ENCODE measurements at regions not wholly inside any gene's neighbourhood (a gene's known extent, or its start where the extent isn't known, plus 50 kb on each side); places are given as distances from the start of the nearest gene placed in this dataset.
A peak's percentile ranks its signal among the peaks of the same experiment; 100 is the strongest.

- no peaks in the 10 kb centered on the region for H3K36me3 ChIP-seq (ENCODE audit: control insufficient read depth in 1 of 2, insufficient read depth in 2 of 2, low read depth in 1 of 2, low read length in 2 of 2)
- peaks cover 2% of the 10 kb centered on the region for H3K4me1 ChIP-seq (ENCODE audit: control insufficient read depth, insufficient read depth, low read depth, low read length)
- H3K14ac ChIP-seq (ENCODE audit: low read length in 2 of 2): no peak overlapping the region
- no peak overlapping the region for H4K91ac ChIP-seq (ENCODE audit: low read length)
- no peak overlapping the region for H3K27ac ChIP-seq (ENCODE audit: low read length, poor library complexity, severe bottlenecking)
- H3K4me2 ChIP-seq (ENCODE audit: low read length, poor library complexity, severe bottlenecking): no peak overlapping the region
- no peak overlapping the region for H4K8ac ChIP-seq (ENCODE audit: low read length)
- H3K27me3 ChIP-seq (ENCODE audit: control insufficient read depth in 1 of 2, insufficient read depth in 1 of 2, low read length in 2 of 2): no peaks in the 10 kb centered on the region
- no peak overlapping the region for H2BK12ac ChIP-seq (ENCODE audit: low read length in 2 of 2)
- no peak overlapping the region for H2BK120ac ChIP-seq (ENCODE audit: low read depth, low read length)
- no peak overlapping the region for H3K9ac ChIP-seq (ENCODE audit: low read length)
- no peaks in the 10 kb centered on the region for H3K79me1 ChIP-seq (replicated peaks; ENCODE audit: low read length, poor library complexity, severe bottlenecking)
- no peak overlapping the region for H3K18ac ChIP-seq (ENCODE audit: low read depth in 1 of 2, low read length in 2 of 2)
- H2BK15ac ChIP-seq (ENCODE audit: low read depth, poor library complexity, severe bottlenecking): no peak overlapping the region
- no peaks in the 10 kb centered on the region for H3K9me3 ChIP-seq (ENCODE audit: control insufficient read depth, low read length)
- no peak overlapping the region for H3K4me3 ChIP-seq (ENCODE audit: insufficient read depth in 1 of 2, low read depth in 1 of 2, low read length in 2 of 2)
- 94% methylated on average over 11 of the region's 11 CpGs for WGBS
- no peak for DNase-seq
- no peak overlapping the region for H3K23ac ChIP-seq (ENCODE audit: low read length in 2 of 2)
- H2AK5ac ChIP-seq (ENCODE audit: low read length, severe bottlenecking): no peak overlapping the region
- no peak overlapping the region for H2AFZ ChIP-seq (ENCODE audit: low read depth, low read length)
- no peak overlapping the region for H2BK5ac ChIP-seq (ENCODE audit: low read depth, low read length, poor library complexity, severe bottlenecking)
- H3K4ac ChIP-seq (ENCODE audit: low read depth in 1 of 2, low read length in 2 of 2): no peak overlapping the region
Measured at GRCh38 chr2:221334481-221335218, 237.5 kb downstream of the EPHA4 start.

DNA sequence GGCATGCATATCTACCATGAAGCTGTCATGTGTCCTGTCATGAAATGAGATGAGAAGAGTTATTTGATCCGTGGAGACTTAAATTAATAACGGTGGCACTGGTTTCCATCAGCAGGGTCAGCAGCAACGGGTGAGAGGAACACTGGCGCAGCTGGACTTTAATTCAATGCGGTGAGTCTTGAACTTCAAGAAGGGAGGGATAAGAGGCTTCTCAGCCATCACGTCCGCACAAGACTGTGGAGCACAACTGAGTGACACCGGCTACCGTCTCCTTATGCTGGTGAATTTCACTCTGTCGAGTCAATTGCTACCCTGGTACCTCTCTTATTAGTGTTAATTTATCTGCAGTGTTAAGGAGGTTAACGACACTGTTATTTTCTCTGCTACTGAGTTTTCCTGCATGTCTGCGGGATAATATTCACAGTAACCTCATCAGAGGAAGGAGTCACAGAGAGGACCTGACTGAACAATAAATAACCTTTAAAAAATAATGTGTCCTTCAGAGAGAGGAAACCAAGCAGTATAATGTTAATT is 236.8 kb downstream of the EPHA4 start:
- H2BK5ac ChIP-seq (ENCODE audit: low read depth, low read length, poor library complexity, severe bottlenecking): no peak overlapping the region
- no peaks in the 10 kb centered on the region for H3K36me3 ChIP-seq (ENCODE audit: control insufficient read depth in 1 of 2, insufficient read depth in 2 of 2, low read depth in 1 of 2, low read length in 2 of 2)
- H3K79me1 ChIP-seq (replicated peaks; ENCODE audit: low read length, poor library complexity, severe bottlenecking): no peaks in the 10 kb centered on the region

DNA sequence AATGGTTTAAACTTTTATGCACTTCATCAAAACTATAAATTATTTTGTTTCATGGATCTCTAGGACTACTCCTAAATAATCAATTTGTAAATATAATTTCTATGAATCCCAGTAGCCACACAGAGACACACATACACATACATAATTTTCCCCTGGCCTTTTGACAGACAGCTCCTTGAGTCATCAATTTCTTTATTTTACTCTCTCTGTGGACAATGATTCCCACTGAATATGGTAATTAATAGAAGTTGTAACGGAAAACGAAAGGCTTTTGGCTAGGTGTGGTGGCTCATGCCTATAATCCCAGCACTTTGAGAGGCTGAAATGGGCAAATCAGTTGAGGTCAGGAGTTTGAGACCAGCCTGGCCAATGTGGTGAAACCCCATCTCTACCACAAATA is 235.1 kb downstream of the EPHA4 start:
- Histone ChIP-seq H3K14ac (ENCODE audit: low read length in 2 of 2) (no peak overlapping the region), H2BK15ac (ENCODE audit: low read depth, poor library complexity, severe bottlenecking) (no peak overlapping the region), H3K27me3 (ENCODE audit: control insufficient read depth in 1 of 2, insufficient read depth in 1 of 2, low read length in 2 of 2) (no peaks in the 10 kb centered on the region), H3K4me2 (ENCODE audit: low read length, poor library complexity, severe bottlenecking) (no peak overlapping the region), H2AK5ac (ENCODE audit: low read length, severe bottlenecking) (no peak overlapping the region), H3K27ac (ENCODE audit: low read length, poor library complexity, severe bottlenecking) (no peak overlapping the region), H3K18ac (ENCODE audit: low read depth in 1 of 2, low read length in 2 of 2) (no peak overlapping the region), H3K9me3 (ENCODE audit: control insufficient read depth, low read length) (no peaks in the 10 kb centered on the region), H2BK12ac (ENCODE audit: low read length in 2 of 2) (no peak overlapping the region), H4K91ac (ENCODE audit: low read length) (no peak overlapping the region), H3K36me3 (ENCODE audit: control insufficient read depth in 1 of 2, insufficient read depth in 2 of 2, low read depth in 1 of 2, low read length in 2 of 2) (no peaks in the 10 kb centered on the region), H3K4me3 (ENCODE audit: insufficient read depth in 1 of 2, low read depth in 1 of 2, low read length in 2 of 2) (no peak overlapping the region), H3K9ac (ENCODE audit: low read length) (no peak overlapping the region), H2BK120ac (ENCODE audit: low read depth, low read length) (no peak overlapping the region), H3K4me1 (ENCODE audit: control insufficient read depth, insufficient read depth, low read depth, low read length) (peaks cover 2% of the 10 kb centered on the region), H2BK5ac (ENCODE audit: low read depth, low read length, poor library complexity, severe bottlenecking) (no peak overlapping the region), H3K4ac (ENCODE audit: low read depth in 1 of 2, low read length in 2 of 2) (no peak overlapping the region), H4K8ac (ENCODE audit: low read length) (no peak overlapping the region), H3K79me1 (replicated peaks; ENCODE audit: low read length, poor library complexity, severe bottlenecking) (no peaks in the 10 kb centered on the region), H3K23ac (ENCODE audit: low read length in 2 of 2) (no peak overlapping the region), H2AFZ (ENCODE audit: low read depth, low read length) (no peak overlapping the region)
- DNase-seq: no peak
- WGBS: 86% methylated on average over 2 of the region's 2 CpGs

More for the DNA sequence above, 236.8 kb downstream of the EPHA4 start:
- Histone ChIP-seq H2BK12ac (ENCODE audit: low read length in 2 of 2) (no peak overlapping the region), H2BK120ac (ENCODE audit: low read depth, low read length) (no peak overlapping the region), H2AFZ (ENCODE audit: low read depth, low read length) (no peak overlapping the region), H3K27ac (ENCODE audit: low read length, poor library complexity, severe bottlenecking) (no peak overlapping the region), H3K9ac (ENCODE audit: low read length) (no peak overlapping the region), H3K18ac (ENCODE audit: low read depth in 1 of 2, low read length in 2 of 2) (no peak overlapping the region), H3K23ac (ENCODE audit: low read length in 2 of 2) (no peak overlapping the region), H3K9me3 (ENCODE audit: control insufficient read depth, low read length) (no peaks in the 10 kb centered on the region), H3K27me3 (ENCODE audit: control insufficient read depth in 1 of 2, insufficient read depth in 1 of 2, low read length in 2 of 2) (no peaks in the 10 kb centered on the region), H4K91ac (ENCODE audit: low read length) (no peak overlapping the region), H3K14ac (ENCODE audit: low read length in 2 of 2) (no peak overlapping the region), H2BK15ac (ENCODE audit: low read depth, poor library complexity, severe bottlenecking) (no peak overlapping the region), H3K4ac (ENCODE audit: low read depth in 1 of 2, low read length in 2 of 2) (no peak overlapping the region), H3K4me2 (ENCODE audit: low read length, poor library complexity, severe bottlenecking) (no peak overlapping the region), H3K4me3 (ENCODE audit: insufficient read depth in 1 of 2, low read depth in 1 of 2, low read length in 2 of 2) (no peak overlapping the region), H2AK5ac (ENCODE audit: low read length, severe bottlenecking) (no peak overlapping the region), H4K8ac (ENCODE audit: low read length) (no peak overlapping the region), H3K4me1 (ENCODE audit: control insufficient read depth, insufficient read depth, low read depth, low read length) (peaks cover 2% of the 10 kb centered on the region)
- 87% methylated on average over 12 of the region's 12 CpGs for WGBS
- no peak for DNase-seq

GRCh38 chr2:221337957-221338685 is 234.0 kb downstream of the EPHA4 start:
- Histone ChIP-seq H2AK5ac (ENCODE audit: low read length, severe bottlenecking) (peak overlapping the region; percentile 9), H4K91ac (ENCODE audit: low read length) (no peak overlapping the region), H2BK12ac (ENCODE audit: low read length in 2 of 2) (no peak overlapping the region), H2AFZ (ENCODE audit: low read depth, low read length) (no peak overlapping the region), H2BK120ac (ENCODE audit: low read depth, low read length) (no peak overlapping the region), H3K9me3 (ENCODE audit: control insufficient read depth, low read length) (no peaks in the 10 kb centered on the region), H3K36me3 (ENCODE audit: control insufficient read depth in 1 of 2, insufficient read depth in 2 of 2, low read depth in 1 of 2, low read length in 2 of 2) (no peaks in the 10 kb centered on the region), H4K8ac (ENCODE audit: low read length) (no peak overlapping the region), H3K23ac (ENCODE audit: low read length in 2 of 2) (no peak overlapping the region), H3K27me3 (ENCODE audit: control insufficient read depth in 1 of 2, insufficient read depth in 1 of 2, low read length in 2 of 2) (no peaks in the 10 kb centered on the region), H3K79me1 (replicated peaks; ENCODE audit: low read length, poor library complexity, severe bottlenecking) (no peaks in the 10 kb centered on the region), H3K27ac (ENCODE audit: low read length, poor library complexity, severe bottlenecking) (no peak overlapping the region), H3K4me1 (ENCODE audit: control insufficient read depth, insufficient read depth, low read depth, low read length) (peaks cover 2% of the 10 kb centered on the region), H3K18ac (ENCODE audit: low read depth in 1 of 2, low read length in 2 of 2) (no peak overlapping the region), H3K4me3 (ENCODE audit: insufficient read depth in 1 of 2, low read depth in 1 of 2, low read length in 2 of 2) (no peak overlapping the region), H3K4ac (ENCODE audit: low read depth in 1 of 2, low read length in 2 of 2) (no peak overlapping the region), H2BK5ac (ENCODE audit: low read depth, low read length, poor library complexity, severe bottlenecking) (no peak overlapping the region), H3K14ac (ENCODE audit: low read length in 2 of 2) (no peak overlapping the region), H3K4me2 (ENCODE audit: low read length, poor library complexity, severe bottlenecking) (no peak overlapping the region), H2BK15ac (ENCODE audit: low read depth, poor library complexity, severe bottlenecking) (no peak overlapping the region), H3K9ac (ENCODE audit: low read length) (no peak overlapping the region)
- DNase-seq: no peak
- whole genome bisulfite sequencing: 90% methylated on average over 3 of the region's 5 CpGs

Data from mesenchymal stem cell (in vitro differentiated cells and primary cell).